HL-60/S4 treated with phorbol 12-myristate 13-acetate at 8.2 ng/mL for 4 days and 3 days (cell line): ENCODE measurements at regions not wholly inside any gene's neighbourhood (a gene's known extent, or its start where the extent isn't known, plus 50 kb on each side); places are given as distances from the start of the nearest gene placed in this dataset.
"Not testable (repeated sequence)": the region's sequence is repeated elsewhere in the genome, so short reads cannot be mapped to it uniquely, and the experiment has no call there.

Experiments used
- in situ Hi-C: fragments of 300-500 bp; cut with MboI; formaldehyde crosslinking; loops from 2 replicates; pipeline ENCODE4 v1.15.0; 2022; ENCODE audit warnings: low sequenced_read_pairs

DNA sequence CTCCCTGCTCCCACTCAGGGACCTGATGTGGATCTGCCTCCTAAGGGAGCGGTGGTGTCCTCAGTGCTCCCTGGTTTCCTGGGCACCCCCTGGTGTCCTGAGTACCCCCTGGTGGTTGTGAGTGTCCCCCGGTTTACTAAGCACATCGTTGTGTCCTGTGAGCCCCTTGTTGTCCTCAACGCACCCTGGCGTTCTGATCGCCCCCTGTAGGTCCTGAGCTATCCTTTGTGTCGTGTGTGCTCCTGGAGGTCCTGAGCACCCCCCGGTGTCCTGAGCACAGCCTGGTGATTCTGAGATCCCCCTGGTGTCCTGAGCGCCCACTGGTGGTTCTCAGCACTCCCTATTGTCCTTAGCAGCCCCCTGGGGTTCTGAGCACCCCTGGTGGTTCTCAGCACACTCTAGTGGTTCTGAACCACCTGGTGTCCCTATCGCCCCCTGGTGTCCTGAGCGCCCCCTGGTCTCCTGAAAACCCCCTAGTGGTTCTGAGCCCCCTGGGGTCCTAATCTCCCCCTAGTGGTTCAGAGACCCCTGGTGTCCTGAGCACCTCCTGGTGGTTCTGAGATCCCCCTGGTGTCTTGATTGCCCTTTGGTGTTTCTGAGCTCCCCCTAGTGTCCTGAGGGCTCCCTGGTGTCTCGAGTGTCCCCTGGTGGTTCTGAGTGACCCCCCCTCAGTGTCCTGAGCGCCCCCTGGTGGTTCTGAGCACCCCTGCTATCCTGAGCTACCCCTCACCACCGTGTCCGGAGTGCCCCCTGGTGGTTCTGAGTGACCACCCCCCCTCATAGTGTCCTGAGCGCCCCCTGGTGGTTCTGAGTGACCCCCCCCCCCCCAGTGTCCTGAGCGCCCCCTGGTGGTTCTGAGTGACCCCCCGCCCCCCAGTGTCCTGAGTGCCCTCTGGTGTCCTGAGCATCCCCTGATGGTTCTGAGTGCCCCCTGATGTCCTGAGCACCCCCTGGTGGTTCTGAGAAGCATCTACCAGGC, 615.1 kb downstream of the TMEM121 start:
- in situ Hi-C loops: no loop called here

DNA sequence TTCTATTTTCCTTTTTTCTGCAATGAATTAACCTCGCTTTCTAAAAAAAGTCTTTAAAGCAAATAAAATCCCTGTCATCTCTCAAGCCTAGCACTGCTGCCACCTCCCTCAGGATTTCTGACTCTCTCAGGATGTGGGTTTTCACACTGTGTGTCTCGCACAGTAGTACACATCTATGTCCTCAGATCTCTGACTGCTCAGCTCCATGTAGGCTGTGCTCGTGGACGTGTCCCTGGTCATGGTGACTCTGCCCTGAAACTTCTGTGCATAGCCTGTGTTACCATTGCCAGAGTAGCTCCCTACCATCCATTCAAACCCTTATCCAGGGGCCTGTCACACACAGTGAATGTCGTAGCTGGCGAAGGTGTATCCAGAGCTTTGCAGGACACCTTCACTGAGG, 619.3 kb downstream of the TMEM121 start:
- in situ Hi-C loops: not testable (repeated sequence)

DNA sequence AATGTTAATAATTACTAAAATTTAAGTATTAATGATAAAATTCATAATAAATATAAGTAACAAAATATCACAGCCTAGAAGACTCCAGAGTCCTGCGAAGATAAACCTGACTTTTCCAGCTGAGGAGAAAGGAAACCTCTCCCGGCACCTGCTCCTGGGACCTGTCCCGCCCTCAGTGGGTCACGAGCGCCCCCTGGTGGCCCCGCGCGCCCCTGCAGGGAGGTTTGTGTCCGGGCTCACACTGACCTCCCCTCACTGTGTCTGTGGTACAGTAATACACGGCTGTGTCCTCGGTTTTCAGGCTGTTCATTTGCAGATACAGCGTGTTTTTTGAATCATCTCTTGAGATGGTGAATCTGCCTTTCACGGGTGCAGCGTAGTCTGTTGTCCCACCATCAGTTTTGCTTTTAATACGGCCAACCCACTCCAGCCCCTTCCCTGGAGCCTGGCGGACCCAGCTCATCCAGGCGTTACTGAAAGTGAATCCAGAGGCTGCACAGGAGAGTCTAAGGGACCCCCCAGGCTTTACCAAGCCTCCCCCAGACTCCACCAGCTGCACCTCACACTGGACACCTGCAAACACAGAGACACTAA, 627.1 kb downstream of the TMEM121 start:
- in situ Hi-C loops: not testable (repeated sequence)

- in situ Hi-C loops: no loop called here
These were observed 636.9 kb downstream of the TMEM121 start for GRCh38 chr14:106163316-106163715.

DNA sequence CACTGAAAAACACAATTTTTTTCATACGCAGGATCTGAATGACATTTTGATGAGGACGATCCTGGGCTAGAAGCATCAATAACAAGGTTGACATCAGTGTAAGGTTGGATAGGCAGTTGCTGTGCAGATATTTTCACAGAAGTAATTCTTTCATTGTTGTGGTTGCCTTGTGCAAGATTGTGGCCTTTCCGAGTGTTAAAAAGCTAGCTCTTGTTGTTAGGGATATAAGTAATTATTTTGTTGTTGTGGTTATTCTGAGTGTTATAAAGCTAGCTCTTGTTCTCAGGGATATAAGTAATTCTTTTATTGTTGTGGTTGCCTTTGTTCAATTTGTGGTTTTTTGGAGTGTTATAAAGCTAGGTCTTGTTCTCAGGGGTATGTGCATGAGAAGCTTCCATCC, 637.4 kb downstream of the TMEM121 start:
- in situ Hi-C loops: not testable (repeated sequence)

DNA sequence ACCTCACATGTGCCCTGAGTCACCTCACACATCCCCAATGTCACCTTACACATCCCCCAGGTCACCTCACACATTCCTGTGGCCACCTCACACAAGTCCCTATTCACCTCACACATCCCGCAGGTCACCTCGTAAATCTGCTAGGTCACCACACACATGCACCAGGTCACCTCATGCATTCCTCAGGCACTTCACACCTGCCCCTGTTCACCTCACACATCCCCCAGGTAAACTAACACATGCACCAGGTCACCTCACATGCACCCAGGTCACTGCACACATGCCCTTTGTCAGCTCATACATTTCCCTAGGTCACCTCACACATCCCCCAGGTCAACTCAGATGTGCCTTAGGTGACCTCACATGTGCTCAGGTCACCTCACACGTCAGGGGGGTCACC, 639.8 kb downstream of the TMEM121 start:
- in situ Hi-C loops: no loop called here

DNA sequence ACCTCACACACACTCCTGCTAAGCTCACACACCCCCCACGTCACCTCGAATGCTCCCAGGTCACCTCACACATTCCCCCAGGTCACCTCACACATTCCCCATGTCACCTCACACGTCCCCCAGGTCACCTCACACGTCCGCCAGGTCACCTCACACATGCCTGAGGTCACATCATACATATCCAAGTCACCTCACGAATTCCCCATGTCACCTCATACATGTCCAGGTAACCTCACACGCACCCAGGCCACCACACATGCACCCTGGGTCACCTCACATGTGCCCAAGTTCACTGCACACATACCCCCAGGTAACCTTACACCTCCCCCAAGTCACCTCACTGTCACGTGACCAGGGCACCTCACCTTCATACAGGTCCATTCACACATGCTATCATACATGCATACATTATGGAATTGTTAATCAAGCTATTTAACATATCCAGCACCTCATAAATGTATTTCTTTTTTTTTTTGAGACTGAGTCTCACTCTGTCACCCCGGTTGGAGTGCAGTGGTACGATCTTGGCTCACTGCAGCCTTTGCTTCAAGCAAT, 640.3 kb downstream of the TMEM121 start:
- in situ Hi-C loops: no loop called here

GRCh38 chr14:106170163-106170658, 643.8 kb downstream of the TMEM121 start:
- in situ Hi-C loops: not testable (repeated sequence)

GRCh38 chr14:106174206-106174605, 647.8 kb downstream of the TMEM121 start:
- in situ Hi-C loops: no loop called here

- in situ Hi-C loops: not testable (repeated sequence)
These were observed 651.2 kb downstream of the TMEM121 start for GRCh38 chr14:106177266-106178246.

GRCh38 chr14:106179761-106180160, 653.4 kb downstream of the TMEM121 start:
- in situ Hi-C loops: no loop called here

GRCh38 chr14:106184771-106185170, 658.4 kb downstream of the TMEM121 start:
- in situ Hi-C loops: not testable (repeated sequence)

- in situ Hi-C loops: not testable (repeated sequence)
These were observed 658.9 kb downstream of the TMEM121 start for GRCh38 chr14:106185174-106185836.

GRCh38 chr14:106185837-106186233, 659.5 kb downstream of the TMEM121 start:
- in situ Hi-C loops: no loop called here

- in situ Hi-C loops: no loop called here
These were observed 660.8 kb downstream of the TMEM121 start for GRCh38 chr14:106187216-106187615.

DNA sequence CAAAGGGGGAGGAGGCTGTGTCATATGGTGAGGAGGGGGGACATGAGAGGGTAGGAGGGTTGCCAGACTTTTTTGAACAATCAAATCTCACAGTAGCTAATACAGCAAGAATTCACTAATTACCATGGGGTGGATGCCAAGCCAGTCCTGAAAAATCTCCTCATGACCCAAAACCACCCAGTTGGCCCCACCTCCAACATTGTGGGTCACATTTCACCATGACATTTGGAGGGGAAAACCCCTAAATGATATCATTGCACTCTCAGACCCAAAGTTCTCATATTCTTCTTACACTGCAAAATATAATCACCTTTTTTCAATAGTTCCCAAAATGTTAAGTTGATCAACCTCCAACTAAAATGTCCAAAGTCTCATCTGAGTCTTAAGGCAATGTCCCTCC, 666.3 kb downstream of the TMEM121 start:
- in situ Hi-C loops: not testable (repeated sequence)

DNA sequence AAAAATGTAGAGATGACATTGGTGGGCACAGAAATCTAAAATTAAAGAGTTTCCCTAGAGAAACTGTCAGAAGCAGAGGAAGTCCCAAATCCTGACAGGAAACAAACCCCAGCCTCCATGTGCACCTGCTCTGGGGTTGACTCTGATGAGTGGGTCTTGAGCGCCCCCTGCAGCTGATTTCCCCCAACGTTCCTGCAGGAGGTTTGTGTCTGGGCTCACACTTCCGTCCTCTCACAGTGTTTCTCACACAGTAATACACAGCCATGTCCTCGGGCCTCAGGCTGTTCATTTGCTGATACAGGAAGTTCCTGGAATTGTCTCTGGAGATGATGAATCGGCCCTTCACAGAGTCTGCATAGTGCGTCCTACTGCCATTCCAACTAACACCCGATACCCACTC, 670.1 kb downstream of the TMEM121 start:
- in situ Hi-C loops: not testable (repeated sequence)

- in situ Hi-C loops: not testable (repeated sequence)
These were observed 670.9 kb downstream of the TMEM121 start for GRCh38 chr14:106197264-106197663.

- in situ Hi-C loops: no loop called here
These were observed 672.7 kb downstream of the TMEM121 start for GRCh38 chr14:106199097-106199496.
